HG03135 (cell line): ENCODE measurements at regions not wholly inside any gene's neighbourhood (a gene's known extent, or its start where the extent isn't known, plus 50 kb on each side); places are given as distances from the start of the nearest gene placed in this dataset.

Experiments
- ATAC-seq: cut with Tn5 transposase; IDR thresholded peaks from one replicate; pipeline ENCODE4 v1.9.1; 2021; ENCODE audit warnings: mild to moderate bottlenecking, moderate library complexity; ENCODE audit not compliant: unreplicated experiment

DNA sequence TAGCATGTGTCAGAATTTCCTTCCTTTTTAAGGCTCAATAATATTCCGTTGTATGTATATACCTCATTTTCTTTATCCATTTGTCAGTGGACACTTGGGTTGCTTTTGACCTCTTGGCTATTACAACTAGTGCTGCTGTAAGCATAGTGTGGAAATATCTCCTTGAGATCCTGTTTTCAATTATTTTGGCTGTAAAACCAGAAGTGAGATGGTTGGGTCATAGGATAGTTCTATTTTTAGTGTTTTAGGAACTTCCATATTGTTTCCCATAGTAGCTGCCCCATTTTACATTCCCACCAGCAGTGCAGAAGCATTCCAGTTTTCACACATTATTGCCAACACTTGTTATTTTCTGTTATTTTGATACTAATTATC, 70.4 kb upstream of the C15orf39 start:
- no peak for ATAC-seq

DNA sequence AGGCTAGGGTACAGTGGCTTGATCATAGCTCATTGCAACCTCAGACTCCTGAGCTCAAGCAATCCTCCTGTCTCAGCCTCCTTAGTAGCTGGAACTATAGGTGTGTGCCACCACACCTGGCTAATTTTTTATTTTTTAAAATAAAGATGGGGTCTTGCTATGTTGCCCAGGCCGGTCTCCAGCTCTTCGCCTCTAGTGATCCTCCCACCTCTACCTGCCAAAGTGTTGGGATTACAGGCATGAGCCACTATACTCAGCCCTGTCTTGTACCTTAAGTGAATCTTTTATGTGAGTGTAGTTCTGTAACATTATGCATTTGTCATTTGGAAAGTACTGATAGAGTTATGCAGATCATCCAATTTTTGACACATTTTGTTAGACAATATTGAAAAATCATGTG, 66.9 kb upstream of the C15orf39 start:
- no peak for ATAC-seq

DNA sequence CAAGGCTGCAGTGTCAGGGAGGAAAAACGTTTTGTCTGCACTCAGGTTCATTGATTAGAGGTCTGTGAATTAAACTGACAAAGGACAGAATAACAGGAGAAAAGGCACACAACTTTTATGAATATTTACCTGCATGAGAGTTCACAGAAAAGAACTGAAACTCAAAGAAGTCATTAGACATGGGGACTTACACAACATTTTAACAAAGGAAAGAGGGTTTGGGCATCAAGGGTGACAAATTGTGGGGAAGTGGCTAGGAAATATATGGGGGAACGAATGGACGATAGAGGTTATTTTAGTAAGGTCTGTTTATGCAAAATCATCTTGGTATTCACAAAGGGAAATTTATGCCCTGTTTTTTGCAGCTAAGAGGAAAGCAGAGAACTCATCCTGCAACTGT, 65.6 kb upstream of the C15orf39 start:
- no peak for ATAC-seq

DNA sequence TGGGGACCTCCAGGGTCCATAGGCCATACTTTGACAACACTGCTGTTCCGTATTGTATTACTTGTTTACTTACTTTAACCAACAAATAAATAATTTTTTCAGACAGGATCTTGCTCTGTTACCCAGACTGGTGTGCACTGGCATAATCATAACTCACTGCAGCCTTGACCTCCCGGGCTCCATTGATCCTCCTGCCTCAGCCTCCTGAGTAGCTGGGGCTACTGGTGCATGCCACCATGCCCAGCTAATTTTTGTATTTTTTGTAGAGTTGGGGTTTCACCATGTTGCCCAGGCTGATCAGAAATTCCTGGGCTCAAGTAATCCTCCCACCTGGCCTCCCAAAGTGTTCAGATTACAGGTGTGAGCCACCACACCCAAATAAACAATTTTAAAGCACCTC, 64.9 kb upstream of the C15orf39 start:
- ATAC-seq: no peak

DNA sequence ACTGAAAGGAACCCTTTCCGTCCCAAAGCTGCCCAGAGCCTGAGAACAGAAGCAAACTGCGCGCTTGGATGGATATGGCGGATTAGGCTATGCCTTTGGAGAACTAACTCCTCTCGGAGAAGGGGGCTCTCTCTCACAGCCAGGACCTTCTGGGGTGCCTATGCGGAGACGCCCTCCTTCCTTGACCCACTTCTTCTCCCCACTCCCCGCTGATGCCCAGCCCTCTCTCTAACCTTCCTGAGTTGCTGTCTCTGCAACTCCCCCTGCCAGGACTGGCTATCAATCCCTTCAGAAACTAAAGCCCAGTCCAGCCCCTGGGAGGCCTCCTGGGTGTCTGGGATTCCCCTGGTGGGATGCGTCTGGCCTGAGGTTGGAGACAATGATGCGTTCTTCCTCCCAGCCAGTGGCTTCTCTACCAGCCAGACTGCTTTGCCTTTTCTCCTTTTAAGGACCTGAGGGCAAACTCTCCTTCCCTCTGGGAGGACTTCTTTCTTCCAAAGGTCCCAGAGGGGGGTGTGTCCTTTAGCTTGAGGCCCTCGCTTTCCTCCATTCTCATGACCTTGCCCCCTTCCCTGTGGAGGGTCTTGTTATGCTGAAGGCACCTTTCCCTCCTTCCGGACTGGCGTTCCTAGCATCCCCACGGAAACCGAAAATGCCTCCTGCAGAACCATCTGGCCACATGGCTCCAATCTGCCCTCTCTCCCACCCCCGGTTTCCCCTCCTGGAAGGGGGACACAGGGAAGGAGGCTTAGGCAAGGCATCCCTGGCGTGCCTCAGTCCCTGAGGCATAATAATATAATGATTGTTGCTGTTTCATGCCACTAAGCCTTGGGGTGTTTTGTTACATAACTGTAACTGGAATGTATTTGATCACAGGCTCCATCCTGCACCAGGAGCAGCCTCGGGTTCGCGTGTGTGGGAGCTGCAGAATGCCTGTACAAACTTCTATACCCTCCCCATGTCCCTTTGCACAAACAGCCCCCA, 63.4 kb upstream of the C15orf39 start:
- no peak for ATAC-seq

DNA sequence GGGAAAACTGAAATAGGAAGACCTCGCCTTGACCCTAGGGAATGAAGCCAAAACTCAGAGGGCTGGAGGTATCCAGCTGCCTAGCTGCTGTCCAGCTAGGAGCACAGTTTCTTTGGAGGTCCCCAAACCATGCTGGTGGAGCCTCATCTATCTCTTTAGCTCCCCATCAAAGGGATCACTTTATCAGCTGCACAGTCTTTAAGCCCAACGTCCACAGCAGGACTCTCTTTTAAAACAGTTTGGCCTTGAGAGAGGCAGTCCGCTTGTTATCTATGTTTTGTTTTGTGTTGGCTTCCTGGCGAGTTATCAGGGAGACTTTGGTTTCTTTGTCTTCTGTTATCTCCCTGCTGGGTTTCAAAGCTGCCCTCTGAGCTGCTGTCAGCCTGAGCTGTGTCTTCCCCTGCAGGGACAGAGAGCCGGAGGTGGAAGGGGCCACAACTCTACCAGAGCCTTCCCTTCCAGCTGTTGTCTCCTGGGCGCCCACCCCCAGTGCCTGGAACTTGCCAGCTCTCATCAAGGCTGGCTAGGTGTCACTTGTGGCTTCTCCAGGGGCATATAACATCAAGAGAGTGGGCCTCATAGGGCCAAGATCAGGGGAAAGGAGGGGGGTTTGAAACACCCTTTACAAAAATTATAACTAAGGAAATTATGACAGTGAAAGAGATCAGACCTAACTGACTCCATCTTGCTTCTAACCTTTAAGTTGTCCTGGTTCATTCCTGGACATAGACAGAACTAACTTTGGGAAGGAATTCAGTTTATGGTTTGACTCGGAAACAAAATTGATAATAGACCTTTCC, 61.4 kb upstream of the C15orf39 start:
- no peak for ATAC-seq

DNA sequence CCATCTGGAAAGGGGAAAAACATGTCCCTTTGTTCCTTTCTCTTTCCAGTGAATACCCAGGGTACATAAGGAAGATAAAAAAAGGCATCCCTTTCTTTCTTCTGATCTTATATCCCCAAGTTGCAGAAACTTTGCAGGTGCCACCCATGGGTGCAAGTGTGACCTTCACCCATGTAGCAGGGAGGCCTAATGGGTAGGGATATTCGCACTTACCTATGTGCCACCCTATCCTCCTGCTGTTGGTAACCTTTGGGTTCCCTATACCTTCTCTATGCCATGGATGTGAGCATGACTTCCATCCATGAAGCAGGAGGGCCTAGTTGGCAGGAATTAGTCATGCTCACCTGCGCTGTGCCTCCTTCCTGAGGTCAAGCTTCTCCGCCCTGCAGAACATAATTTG, 59.2 kb upstream of the C15orf39 start:
- ATAC-seq: no peak

DNA sequence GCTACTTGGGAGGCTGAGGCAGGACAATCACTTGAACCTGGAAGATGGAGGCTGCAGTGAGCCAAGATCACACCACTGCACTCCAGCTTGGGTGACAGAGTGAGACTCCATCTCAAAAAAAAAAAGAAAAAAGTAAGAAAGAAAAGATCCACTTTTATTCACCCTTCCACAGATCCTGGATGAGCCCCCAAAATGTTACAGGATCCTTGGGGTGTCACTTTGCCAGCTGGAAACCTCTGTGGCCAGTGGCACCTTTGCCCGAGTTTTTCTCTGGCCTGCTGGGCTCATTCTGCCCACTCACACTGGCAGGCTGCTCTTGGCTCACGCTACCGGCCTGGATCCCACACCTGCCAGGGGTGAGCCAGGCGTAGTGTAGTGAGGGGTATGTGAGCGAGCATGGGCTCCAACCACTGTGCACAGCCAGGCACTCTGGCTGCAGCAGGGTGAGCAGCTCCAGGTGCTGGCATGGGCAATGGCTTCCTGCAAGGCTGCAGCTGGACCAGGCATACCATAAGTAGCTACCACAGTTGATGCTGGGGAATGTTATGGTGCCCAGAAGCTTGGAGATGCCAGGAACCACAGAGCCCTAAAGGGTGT, 57.8 kb upstream of the C15orf39 start:
- no peak for ATAC-seq

DNA sequence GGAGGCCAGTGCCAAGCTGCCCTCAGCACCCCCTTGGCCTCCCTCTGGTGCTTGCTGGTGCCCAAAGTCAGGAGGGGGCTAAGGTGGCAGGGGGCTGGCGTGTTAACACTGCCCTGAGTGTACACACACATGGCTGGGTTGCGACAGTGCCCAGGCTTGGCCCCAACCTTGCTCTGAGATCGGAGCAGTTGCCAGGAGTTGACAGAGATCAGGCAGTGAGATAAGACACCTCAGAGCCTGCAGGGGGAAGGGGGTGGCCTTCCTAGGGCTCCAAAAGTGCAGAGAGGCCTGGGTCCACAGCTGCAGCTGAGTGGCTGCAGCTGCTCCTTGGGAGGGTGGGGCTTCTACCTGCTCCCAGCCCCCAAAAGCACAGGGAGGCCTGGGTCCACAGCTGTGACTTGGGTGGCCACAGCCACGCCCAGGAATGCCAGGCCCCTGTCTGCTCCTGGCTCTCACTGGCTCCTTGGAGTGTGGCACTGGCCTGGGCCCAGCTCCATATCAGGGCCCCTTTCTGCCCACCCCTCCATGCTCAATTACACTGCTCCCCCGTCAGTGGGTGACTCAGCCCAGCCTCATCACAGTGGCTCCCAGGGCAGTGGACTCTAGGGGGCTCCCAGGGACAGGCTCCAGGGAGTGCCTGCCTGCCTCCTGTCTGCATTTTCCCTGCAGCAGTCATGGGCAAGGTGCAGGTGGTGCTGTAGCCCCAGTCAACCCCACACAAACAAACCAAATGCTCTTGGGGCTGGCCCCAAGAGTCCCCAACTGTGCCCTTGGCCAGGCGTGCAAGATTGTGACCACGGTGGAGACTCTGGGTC, 56.4 kb upstream of the C15orf39 start:
- no peak for ATAC-seq

DNA sequence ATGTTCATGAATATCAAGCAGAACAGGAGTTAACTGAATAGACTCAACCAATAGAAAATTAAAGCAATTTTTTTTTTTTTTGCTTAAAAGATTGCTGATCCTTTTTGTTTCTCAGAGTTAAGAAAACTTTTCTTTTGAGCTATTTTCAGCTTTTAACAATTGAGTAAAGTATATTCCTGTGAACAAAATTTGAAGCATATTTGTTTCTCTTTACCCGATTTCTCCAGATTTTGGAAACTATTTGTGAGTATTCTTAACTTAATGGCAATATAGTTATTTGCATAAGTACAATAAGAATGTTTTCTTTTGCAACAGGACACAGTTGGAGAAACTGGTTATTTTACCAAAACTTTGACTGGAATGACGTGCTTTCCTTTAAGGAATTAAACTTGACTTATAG, 53.4 kb upstream of the C15orf39 start:
- ATAC-seq: no peak

DNA sequence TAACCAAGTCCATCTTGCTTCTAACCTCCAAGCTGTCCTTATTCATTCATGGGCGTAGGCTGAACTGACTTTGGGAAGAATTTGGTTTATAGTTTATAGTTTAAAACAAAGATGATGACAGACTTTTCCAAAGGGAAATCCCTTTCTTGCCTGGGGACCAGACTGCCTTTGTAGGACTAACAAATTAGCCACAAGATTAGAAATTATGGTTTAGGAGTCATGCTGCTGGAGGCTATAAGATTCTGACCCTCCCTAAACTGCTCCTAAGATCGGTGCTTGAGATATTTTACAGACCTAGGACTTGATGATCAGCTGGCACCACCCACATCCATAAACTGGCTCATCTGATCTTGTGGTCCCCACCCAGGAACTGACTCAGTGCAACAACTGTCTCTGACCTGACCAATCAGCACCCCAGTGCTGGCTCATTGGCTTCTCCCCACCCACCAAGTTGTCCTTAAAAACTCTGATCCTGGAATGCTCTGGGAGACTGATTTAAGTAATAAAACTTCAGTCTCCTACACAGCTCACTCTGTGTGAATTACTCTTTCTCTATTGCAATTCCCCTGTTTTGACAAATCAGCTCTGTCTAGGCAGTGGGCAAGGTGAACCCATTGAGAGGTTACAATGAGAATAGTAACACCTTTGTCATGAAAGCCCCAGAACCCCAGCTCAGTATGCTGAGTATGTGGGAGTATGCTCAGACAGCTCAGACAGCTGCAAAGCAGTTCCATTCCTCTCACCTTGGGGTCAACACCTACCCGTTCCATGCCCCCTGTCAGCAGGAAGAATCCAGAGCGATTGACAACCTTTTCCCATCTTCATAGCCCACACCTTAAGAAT, 51.6 kb upstream of the C15orf39 start:
- ATAC-seq: no peak

DNA sequence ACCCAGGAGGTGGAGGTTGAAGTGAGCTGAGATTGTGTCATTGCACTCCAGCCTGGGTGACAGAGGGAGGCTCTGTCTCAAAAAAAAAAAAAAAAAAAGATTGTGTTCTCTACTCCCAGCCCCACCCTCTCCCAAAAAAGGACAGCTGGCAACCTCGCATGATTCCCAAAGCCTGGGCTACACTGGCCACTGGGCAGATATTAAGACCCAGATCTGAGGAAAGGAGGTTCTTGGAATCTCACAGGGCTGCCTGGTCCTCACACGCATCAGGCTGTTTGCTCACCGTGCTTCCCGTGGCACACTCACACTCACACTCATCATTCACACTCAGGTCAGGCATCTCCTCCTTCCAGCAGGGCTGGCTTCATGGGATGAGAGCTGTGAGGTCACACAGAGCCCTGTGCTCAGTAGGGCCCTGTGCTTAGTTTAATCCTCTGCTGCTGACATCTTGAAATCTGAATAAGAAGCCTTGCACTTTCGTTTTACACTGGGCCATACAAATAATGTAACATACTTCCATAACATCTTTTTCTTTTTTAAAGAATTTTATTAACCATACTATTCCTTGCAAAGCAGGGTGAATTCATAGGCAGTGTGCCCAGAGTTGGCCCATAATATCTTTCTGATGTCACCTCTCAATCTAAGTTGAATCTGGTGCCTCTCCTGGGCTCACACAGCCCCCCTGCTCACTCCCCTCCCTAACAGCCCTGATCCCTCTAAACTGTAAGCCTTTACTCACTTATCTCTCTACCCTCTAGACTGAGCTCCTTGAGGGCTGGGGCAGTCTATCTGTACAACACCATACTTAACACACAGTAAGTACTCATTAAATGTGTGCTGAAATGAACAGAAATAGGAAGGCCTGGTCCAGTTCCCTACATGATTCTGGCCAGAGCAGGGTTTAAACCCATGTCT, 50.2 kb upstream of the C15orf39 start:
- no peak for ATAC-seq
